Effector CD8-positive, alpha-beta T cell (primary cell): ENCODE measurements at regions not wholly inside any gene's neighbourhood (a gene's known extent, or its start where the extent isn't known, plus 50 kb on each side); places are given as distances from the start of the nearest gene placed in this dataset.

ENCODE experiments used
- DNase-seq: peaks from one replicate; lab custom pipeline; 2025; lab: John Stamatoyannopoulos, UW

DNA sequence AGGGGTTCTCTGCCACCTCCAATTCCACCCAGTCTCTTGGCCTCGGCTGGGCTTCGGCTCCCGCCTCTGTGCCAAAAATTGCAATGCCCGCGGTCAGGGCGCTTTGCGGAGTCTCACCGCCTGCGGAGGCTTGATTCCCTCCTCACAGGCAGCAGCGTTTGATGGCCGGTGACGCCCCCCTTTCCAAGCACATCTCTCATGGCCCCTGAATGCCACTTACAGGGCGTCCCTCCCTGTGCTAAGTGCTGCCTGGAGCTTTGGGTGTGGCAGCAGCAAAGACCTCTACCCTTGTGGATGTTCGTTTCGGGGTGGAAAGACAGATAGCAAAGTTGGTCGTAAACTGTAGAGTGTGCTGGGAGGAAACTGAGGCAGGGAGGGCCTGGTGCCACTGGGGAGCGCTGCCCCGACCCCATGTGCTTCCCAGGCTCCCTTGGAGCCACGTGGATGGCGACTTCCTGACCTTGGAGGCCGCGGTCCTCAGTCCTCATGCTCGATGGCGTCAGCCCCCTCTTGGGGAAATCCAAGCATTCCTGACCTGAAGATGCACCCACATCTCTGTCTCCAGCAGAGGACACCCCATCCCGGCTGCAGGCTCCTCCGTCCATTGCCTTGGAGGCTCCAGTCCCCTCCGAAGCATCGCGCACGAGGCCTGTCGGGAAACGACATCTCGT, 249.2 kb upstream of the IRX4 start:
- DNase-seq = no peak

- no peak for DNase-seq
Measured at GRCh38 chr5:2131196-2131595, 248.5 kb upstream of the IRX4 start.

DNA sequence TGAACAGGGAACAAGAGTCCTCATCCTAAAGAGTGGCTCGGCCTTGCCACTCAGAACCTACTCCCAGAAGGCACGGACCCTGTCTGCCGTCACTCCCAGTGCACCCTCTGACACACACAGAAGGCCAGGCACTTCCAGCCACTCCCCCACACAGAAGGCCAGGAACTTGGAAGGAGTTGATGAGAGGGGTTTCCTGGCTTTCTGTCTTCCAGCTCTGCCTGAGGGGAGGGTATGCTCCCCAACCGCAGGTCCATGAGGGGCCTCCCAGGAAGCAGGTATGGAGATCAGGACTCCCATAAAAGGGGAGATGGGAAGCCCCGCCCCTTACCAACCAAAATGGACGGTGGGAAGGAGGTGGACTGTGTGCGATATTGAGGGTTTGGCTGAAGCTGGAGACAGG, 247.6 kb upstream of the IRX4 start:
- DNase-seq = no peak

GRCh38 chr5:2129568-2130272, 247.0 kb upstream of the IRX4 start:
- no peak for DNase-seq

GRCh38 chr5:2128686-2129355, 246.1 kb upstream of the IRX4 start:
- no peak for DNase-seq

DNA sequence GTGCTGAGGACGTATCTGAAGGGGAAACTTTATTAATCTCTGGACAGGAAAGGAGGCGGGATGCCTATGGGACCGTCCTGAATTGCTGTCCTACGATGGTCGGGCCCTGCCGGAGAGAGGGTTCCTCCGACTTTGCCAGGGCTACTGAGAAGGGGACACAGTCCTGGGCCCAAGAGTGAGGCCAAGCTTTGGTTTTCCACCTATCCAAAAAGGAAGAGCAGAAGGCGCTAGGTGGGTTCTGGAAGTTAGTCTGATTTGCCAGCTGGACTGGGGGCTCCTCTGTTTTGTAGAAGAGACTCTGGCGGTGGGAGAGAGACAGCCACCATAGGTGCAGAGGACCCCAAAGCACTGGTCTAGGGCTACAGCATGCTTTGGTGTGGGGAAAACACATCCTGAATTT, 243.8 kb upstream of the IRX4 start:
- DNase-seq = no peak

GRCh38 chr5:2125901-2126265, 243.2 kb upstream of the IRX4 start:
- no peak for DNase-seq

- DNase-seq = no peak
Measured at GRCh38 chr5:2125171-2125900, 242.6 kb upstream of the IRX4 start.

DNA sequence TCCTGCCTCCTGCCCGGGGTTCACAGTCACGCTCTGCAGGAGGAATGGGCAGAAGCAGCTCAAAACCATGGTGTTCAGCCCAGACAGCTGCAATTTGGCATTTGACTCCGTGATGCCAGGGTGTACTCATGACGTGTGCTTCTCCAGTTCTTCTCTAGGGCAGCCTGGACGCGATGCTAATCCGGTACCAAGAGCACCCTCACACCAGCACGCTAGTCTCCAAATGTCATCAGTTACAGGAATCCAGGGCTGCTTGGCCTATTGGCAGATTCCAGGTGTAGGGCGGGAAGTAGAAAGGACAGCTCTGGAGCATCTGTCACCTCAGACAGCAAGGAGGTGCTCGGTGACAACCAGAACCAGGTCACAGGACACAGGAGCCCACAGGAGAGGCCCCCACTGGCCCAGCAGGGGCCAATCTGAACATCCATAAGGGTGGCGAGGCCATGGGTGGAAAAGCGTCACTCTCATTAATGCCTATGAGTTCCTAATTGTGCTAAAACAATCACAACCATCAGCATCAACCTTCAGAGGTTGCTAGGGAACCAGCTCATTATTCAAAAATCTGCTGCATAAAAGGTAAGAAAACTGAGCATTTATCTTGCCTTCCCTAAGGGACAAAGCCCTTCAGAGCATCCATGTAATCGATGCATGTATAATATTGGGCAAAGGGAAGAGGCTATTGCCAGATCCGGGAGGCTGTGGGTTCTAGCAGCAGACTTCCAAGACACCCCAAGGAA, 241.9 kb upstream of the IRX4 start:
- DNase-seq = no peak

- DNase-seq = no peak
Measured at GRCh38 chr5:2123874-2124273, 241.1 kb upstream of the IRX4 start.

- DNase-seq = no peak
Measured at GRCh38 chr5:2120361-2120760, 237.6 kb upstream of the IRX4 start.

GRCh38 chr5:2119573-2119972, 236.8 kb upstream of the IRX4 start:
- no peak for DNase-seq

GRCh38 chr5:2113348-2114131, 230.8 kb upstream of the IRX4 start:
- no peak for DNase-seq

GRCh38 chr5:2112173-2113025, 229.7 kb upstream of the IRX4 start:
- no peak for DNase-seq

- DNase-seq = no peak
Measured at GRCh38 chr5:2111569-2112105, 228.9 kb upstream of the IRX4 start.

GRCh38 chr5:2110934-2111462, 228.3 kb upstream of the IRX4 start:
- no peak for DNase-seq

- no peak for DNase-seq
Measured at GRCh38 chr5:2110137-2110933, 227.6 kb upstream of the IRX4 start.

GRCh38 chr5:2109566-2109965, 226.8 kb upstream of the IRX4 start:
- DNase-seq = no peak

DNA sequence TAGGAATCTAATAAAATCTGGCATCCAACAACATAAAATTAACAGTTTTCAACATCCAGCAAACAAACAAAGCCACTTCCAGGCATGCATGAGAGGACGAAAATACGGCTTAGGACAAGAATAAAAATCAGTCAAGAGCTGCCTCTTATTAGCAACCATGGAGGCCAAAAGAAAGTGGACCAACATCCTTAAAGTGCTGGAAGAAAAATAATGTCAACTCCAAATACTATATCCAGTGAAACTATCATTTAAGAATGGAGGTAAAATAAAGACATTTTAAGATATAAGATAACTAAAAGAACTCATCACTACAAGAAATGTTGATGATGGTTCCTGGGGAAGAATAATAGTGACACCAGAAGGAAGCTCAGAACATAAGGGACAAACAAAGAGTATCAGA, 224.0 kb upstream of the IRX4 start:
- no peak for DNase-seq
